HepG2 (cell line): ENCODE measurements at regions not wholly inside any gene's neighbourhood (a gene's known extent, or its start where the extent isn't known, plus 50 kb on each side); places are given as distances from the start of the nearest gene placed in this dataset.

Source experiments
- ATAC-seq: fragments of 200-7000 bp; cut with Tn5 transposase; 3 replicates; pipeline ENCODE4 v1.9.1; 2020; ENCODE audit warnings: mild to moderate bottlenecking, moderate library complexity
- BruUV-seq: library from RNA; stranded (reverse); fragments of 400-500 nt; replicated peaks from 2 replicates; lab custom pipeline; 2021; lab: Mats Ljungman, UMichigan
- CTCF ChIA-PET: fragments of 300-600 bp; formaldehyde crosslinking; extraction: SDS; loops from one replicate; lab custom pipeline; 2021; ENCODE audit warnings: low total read pairs, inconsistent platforms, low intra/inter-chr PET ratio; lab: Yijun Ruan, JAX
- POLR2A ChIA-PET: fragments of 350-600 bp; sonication (Branson Sonifier 250); formaldehyde crosslinking; loops from one replicate; lab custom pipeline; 2020; ENCODE audit warnings: antibody characterized with exemption, inconsistent platforms; lab: Yijun Ruan, JAX
- DNase-seq: peaks from one replicate; pipeline ENCODE4 v3.0.0-alpha.2; 2015; ENCODE audit warnings: low spot score
- FAIRE-seq: peaks from 3 replicates; lab custom pipeline; 2011; peaks lifted over from hg19 to GRCh38; lab: Jason Lieb, UNC
- H2AFZ ChIP-seq: one replicate; pipeline ENCODE4 v1.6.1; 2011; ENCODE audit warnings: low read length, inconsistent platforms
- H3K27ac ChIP-seq: fragments of 300-600 bp; 3 replicates; pipeline ENCODE4 v1.8.0; 2011; ENCODE audit warnings: mixed run types, mild to moderate bottlenecking, mixed read lengths, low read length, inconsistent platforms; ENCODE audit not compliant: insufficient read depth; ENCODE audit errors: extremely low read length
- H3K27me3 ChIP-seq, 2 experiments: fragments of 200-600 bp in 1 of 2; 2 replicates in 1 of 2; 3 replicates in 1 of 2; pipeline versions ENCODE4 v1.6.0 to v1.8.0; 2011; ENCODE audit warnings: low read length in 2 of 2, mild to moderate bottlenecking in 2 of 2, moderate library complexity in 2 of 2, inconsistent platforms in 1 of 2; ENCODE audit not compliant: insufficient read depth in 2 of 2, control insufficient read depth in 1 of 2
- H3K36me3 ChIP-seq, 2 experiments: fragments of 200-600 bp in 1 of 2; replicated peaks in 1 of 2; 2 replicates in 1 of 2; 3 replicates in 1 of 2; pipeline versions ENCODE4 v1.5.1 to v1.8.0; 2011; ENCODE audit warnings: low read length in 2 of 2, inconsistent platforms in 1 of 2; ENCODE audit not compliant: insufficient read depth in 2 of 2, control insufficient read depth in 1 of 2
- H3K4me1 ChIP-seq: 2 replicates; pipeline ENCODE4 v1.5.1; 2012; ENCODE audit warnings: low read length, inconsistent platforms; ENCODE audit not compliant: insufficient read depth
- H3K4me2 ChIP-seq: 2 replicates; pipeline ENCODE4 v1.6.0; 2011; ENCODE audit warnings: low read depth, low read length, inconsistent platforms
- H3K4me3 ChIP-seq, 3 experiments: fragments of 200-600 bp in 1 of 3; sonication (generic), shearing (Covaris generic) in 1 of 3; replicated peaks in 1 of 3; 2 replicates each; pipeline ENCODE4 v1.5.1; 2011 to 2016; ENCODE audit warnings: low read length in 3 of 3, inconsistent platforms in 2 of 3, low read depth in 2 of 3, mild to moderate bottlenecking in 2 of 3, control low read depth in 1 of 3, mixed read lengths in 1 of 3; ENCODE audit not compliant: insufficient read depth in 1 of 3
- H3K79me2 ChIP-seq: one replicate; pipeline ENCODE4 v1.6.1; 2011; ENCODE audit warnings: low read length, inconsistent platforms; ENCODE audit not compliant: insufficient read depth
- H3K9ac ChIP-seq: 2 replicates; pipeline ENCODE4 v1.6.0; 2011; ENCODE audit warnings: mild to moderate bottlenecking, low read depth, low read length, inconsistent platforms; ENCODE audit not compliant: insufficient read depth
- H3K9me3 ChIP-seq: 2 replicates; pipeline ENCODE4 v1.5.1; 2012; ENCODE audit warnings: mild to moderate bottlenecking, low read length
- H4K20me1 ChIP-seq: 2 replicates; pipeline ENCODE4 v1.6.0; 2011; ENCODE audit warnings: inconsistent platforms, mild to moderate bottlenecking, low read length, moderate library complexity; ENCODE audit not compliant: insufficient read depth
- ATM ChIP-seq: fragments of 450-650 bp; IDR thresholded peaks from 2 replicates; pipeline ENCODE4 v1.7.1; 2017; ENCODE audit warnings: mild to moderate bottlenecking, borderline replicate concordance
- CEBPZ ChIP-seq: IDR thresholded peaks from 2 replicates; pipeline ENCODE4 v1.6.1; 2012; ENCODE audit warnings: low read length, improper control_type of control experiment
- GMEB1 ChIP-seq: sonication (generic); formaldehyde crosslinking; IDR thresholded peaks from 2 replicates; pipeline ENCODE4 v1.5.1; 2020; ENCODE audit warnings: missing genetic modification reagents, mild to moderate bottlenecking, borderline replicate concordance
- HMGA1 ChIP-seq: sonication (generic); formaldehyde crosslinking; conservative IDR thresholded peaks from 2 replicates; pipeline ENCODE4 v1.4.0; 2020; ENCODE audit warnings: missing genetic modification reagents
- MAFF ChIP-seq: IDR thresholded peaks from 2 replicates; pipeline ENCODE4 v1.6.1; 2011; ENCODE audit warnings: low read depth, low read length, improper control_type of control experiment
- PAF1 ChIP-seq: IDR thresholded peaks from 2 replicates; pipeline ENCODE4 v1.6.1; 2016; ENCODE audit warnings: missing genetic modification reagents, missing compliant biosample characterization
- SOX13 ChIP-seq, 3 experiments: fragments of 450-650 bp in 1 of 3; sonication (generic) in 1 of 3; formaldehyde crosslinking in 1 of 3; IDR thresholded peaks in 2 of 3; conservative IDR thresholded peaks in 1 of 3; 2 replicates each; pipeline versions ENCODE4 v1.5.0 to v1.6.1; 2016 to 2020; ENCODE audit warnings: antibody characterized with exemption in 1 of 3, mild to moderate bottlenecking in 1 of 3, missing compliant biosample characterization in 1 of 3, missing genetic modification reagents in 1 of 3, moderate library complexity in 1 of 3
- SP4 ChIP-seq: sonication (generic); formaldehyde crosslinking; IDR thresholded peaks from 2 replicates; pipeline ENCODE4 v1.8.1; 2023; ENCODE audit warnings: mild to moderate bottlenecking, missing genetic modification reagents
- XRCC5 ChIP-seq: fragments of 200-400 bp; formaldehyde crosslinking; optimal IDR thresholded peaks from 2 replicates; pipeline ENCODE3; 2017; ENCODE audit warnings: mild to moderate bottlenecking, low read length
- ZNF225 ChIP-seq: sonication (generic); formaldehyde crosslinking; IDR thresholded peaks from 2 replicates; pipeline ENCODE4 v1.4.0; 2020; ENCODE audit warnings: mild to moderate bottlenecking, missing genetic modification reagents
- ZNF256 ChIP-seq: sonication (generic); formaldehyde crosslinking; conservative IDR thresholded peaks from 2 replicates; pipeline ENCODE4 v1.4.0; 2020; ENCODE audit warnings: missing genetic modification reagents
- ZNF781 ChIP-seq: sonication (generic); formaldehyde crosslinking; IDR thresholded peaks from 2 replicates; pipeline ENCODE4 v1.5.1; 2020; ENCODE audit warnings: borderline replicate concordance, mild to moderate bottlenecking, missing genetic modification reagents; ENCODE audit errors: not compliant biosample characterization
- WGBS: methylation state at CpG from one replicate; pipeline ENCODE4 v1.1.6; 2017; ENCODE audit warnings: low lambda C conversion rate; 5-methylcytosine and 5-hydroxymethylcytosine counted together
- in situ Hi-C: cut with HindIII; loops from 2 replicates; pipeline ENCODE4 v1.10.0; 2017; ENCODE audit warnings: low pct_unique_long_range_greater_than_20kb; ENCODE audit not compliant: extremely low pct_ligation_motif_present
- intact Hi-C: fragments of 100-400 bp; cut with micrococcal nuclease; formaldehyde crosslinking; loops from one replicate; pipeline ENCODE4 v1.10.0; 2022; ENCODE audit not compliant: unreplicated experiment
- TF ChIP-seq, protein P1 (sequence below): IDR thresholded peaks from 2 replicates; pipeline ENCODE4 v1.6.1; 2016; ENCODE audit warnings: missing biosample characterization, missing genetic modification reagents, low read depth
- TF ChIP-seq, protein P2 (sequence below): sonication (generic); formaldehyde crosslinking; IDR thresholded peaks from 2 replicates; pipeline ENCODE4 v1.4.0; 2020; ENCODE audit warnings: low read depth, mild to moderate bottlenecking, missing genetic modification reagents

- TF ChIP-seq GMEB1, result no peak
- TF ChIP-seq, protein P1, sequence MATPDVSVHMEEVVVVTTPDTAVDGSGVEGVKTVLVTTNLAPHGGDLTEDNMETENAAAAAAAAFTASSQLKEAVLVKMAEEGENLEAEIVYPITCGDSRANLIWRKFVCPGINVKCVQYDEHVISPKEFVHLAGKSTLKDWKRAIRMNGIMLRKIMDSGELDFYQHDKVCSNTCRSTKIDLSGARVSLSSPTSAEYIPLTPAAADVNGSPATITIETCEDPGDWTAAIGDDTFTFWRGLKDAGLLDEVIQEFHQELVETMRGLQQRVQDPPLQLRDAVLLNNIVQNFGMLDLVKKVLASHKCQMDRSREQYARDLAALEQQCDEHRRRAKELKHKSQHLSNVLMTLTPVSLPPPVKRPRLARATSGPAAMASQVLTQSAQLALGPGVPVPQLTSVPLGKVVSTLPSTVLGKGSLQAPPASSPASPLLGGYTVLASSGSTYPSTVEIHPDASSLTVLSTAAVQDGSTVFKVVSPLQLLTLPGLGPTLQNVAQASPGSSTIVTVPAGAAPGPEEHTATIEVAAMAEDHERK (CRISPR knock-in tag), result no peak
- TF ChIP-seq, all 625 proteins: peak for 0
Observed at GRCh38 chr1:229759586-229759985, 133.5 kb downstream of the URB2 start (continued).

GRCh38 chr1:229760478-229760996 is 134.5 kb downstream of the URB2 start:
- Histone ChIP-seq H3K79me2 (no peaks in the 10 kb centered on the region), H3K36me3 (no peaks in the 10 kb centered on the region), H3K4me3 (no peak overlapping the region), H3K27me3 (peaks cover 2 to 19% of the 10 kb centered on the region in 2 experiments; a peak in 3 of 5 replicates), H2AFZ (no peak overlapping the region), H3K4me2 (no peak overlapping the region), H3K27ac (no peak overlapping the region), H3K9me3 (no peaks in the 10 kb centered on the region), H3K4me1 (no peaks in the 10 kb centered on the region), H3K9ac (no peak overlapping the region), H4K20me1 (no peaks in the 10 kb centered on the region)
- ATAC-seq (no peak), DNase-seq (no peak), FAIRE-seq (no peak)
- ChIA-PET CTCF (no interaction called here), POLR2A (no interaction called here)
- 45% methylated on average over 7 of the region's 7 CpGs for WGBS
- BruUV-seq, result no TSS peak
- intact Hi-C loops (no loop called here), in situ Hi-C loops (no loop called here)
- TF ChIP-seq HMGA1 (CRISPR knock-in tag) (no peak), ZNF781 (no peak), XRCC5 (no peak), ATM (no peak), ZNF256 (no peak), PAF1 (CRISPR knock-in tag) (no peak), SP4 (CRISPR knock-in tag) (no peak), SOX13 (IDR thresholded peaks at IDR 0.05) (no peak), SOX13 (CRISPR knock-in tag; conservative IDR thresholded peaks at IDR 0.05 in 1 of 2, IDR thresholded peaks at IDR 0.05 in 1 of 2) (no peak), MAFF (no peak), ZNF225 (CRISPR knock-in tag) (no peak), CEBPZ (no peak)
- TF ChIP-seq, protein P2, sequence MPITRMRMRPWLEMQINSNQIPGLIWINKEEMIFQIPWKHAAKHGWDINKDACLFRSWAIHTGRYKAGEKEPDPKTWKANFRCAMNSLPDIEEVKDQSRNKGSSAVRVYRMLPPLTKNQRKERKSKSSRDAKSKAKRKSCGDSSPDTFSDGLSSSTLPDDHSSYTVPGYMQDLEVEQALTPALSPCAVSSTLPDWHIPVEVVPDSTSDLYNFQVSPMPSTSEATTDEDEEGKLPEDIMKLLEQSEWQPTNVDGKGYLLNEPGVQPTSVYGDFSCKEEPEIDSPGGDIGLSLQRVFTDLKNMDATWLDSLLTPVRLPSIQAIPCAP (CRISPR knock-in tag), result no peak
